ENCODE measurements at regions not wholly inside any gene's neighbourhood (a gene's known extent, or its start where the extent isn't known, plus 50 kb on each side); places are given as distances from the start of the nearest gene placed in this dataset.

GRCh38 chr2:187646556-187646955 lies 92.3 kb upstream of the TFPI start:
- Histone ChIP-seq H3K27ac (no peak overlapping the region), H3K9me3 (replicated peaks in 1 of 3) (no peaks in the 10 kb centered on the region), H3K36me3 (replicated peaks in 1 of 2) (no peaks in the 10 kb centered on the region), H3K4me1 (replicated peaks in 1 of 2) (no peaks in the 10 kb centered on the region), H3K27me3 (no peaks in the 10 kb centered on the region), H3K4me3 (no peak overlapping the region)
- no peak for TF ChIP-seq POLR2A (IDR thresholded peaks at IDR 0.05)
- no peak for TF ChIP-seq CTCF (IDR thresholded peaks at IDR 0.05)
- no peak for DNase-seq
- intact Hi-C loops (cut with DNase I), result no loop called here
- WGBS, 4 donors, result 77 to 93% (median 83%) methylated on average over 1 of the region's 1 CpG

- H3K4me3 ChIP-seq, result no peak overlapping the region
- no peak for DNase-seq
- no peaks in the 10 kb centered on the region for H3K27me3 ChIP-seq
- TF ChIP-seq CTCF (IDR thresholded peaks at IDR 0.05) (no peak), POLR2A (IDR thresholded peaks at IDR 0.05) (no peak)
- intact Hi-C loops (cut with DNase I), result no loop called here
- no peaks in the 10 kb centered on the region for H3K36me3 ChIP-seq (replicated peaks in 1 of 2)
- H3K9me3 ChIP-seq (replicated peaks in 1 of 3), result no peaks in the 10 kb centered on the region
- no peaks in the 10 kb centered on the region for H3K4me1 ChIP-seq (replicated peaks in 1 of 2)
- 74 to 87% (median 79%) methylated on average over 4 of the region's 4 CpGs for WGBS, 4 donors
- no peak overlapping the region for H3K27ac ChIP-seq
Observed at GRCh38 chr2:187654535-187654934, 100.3 kb upstream of the TFPI start.

GRCh38 chr2:187655001-187655400 lies 100.8 kb upstream of the TFPI start:
- no peak overlapping the region for H3K4me3 ChIP-seq
- intact Hi-C loops (cut with DNase I), result no loop called here
- no peaks in the 10 kb centered on the region for H3K4me1 ChIP-seq (replicated peaks in 1 of 2)
- H3K27ac ChIP-seq, result no peak overlapping the region
- WGBS, 4 donors, result 72 to 86% (median 85%) methylated on average over 6 to 9 of the region's 9 CpGs
- no peaks in the 10 kb centered on the region for H3K9me3 ChIP-seq (replicated peaks in 1 of 3)
- no peaks in the 10 kb centered on the region for H3K36me3 ChIP-seq (replicated peaks in 1 of 2)
- no peaks in the 10 kb centered on the region for H3K27me3 ChIP-seq
- TF ChIP-seq CTCF (IDR thresholded peaks at IDR 0.05) (no peak), POLR2A (IDR thresholded peaks at IDR 0.05) (no peak)
- DNase-seq, result no peak

GRCh38 chr2:187656123-187656522 lies 101.9 kb upstream of the TFPI start:
- Histone ChIP-seq H3K9me3 (replicated peaks in 1 of 3) (no peaks in the 10 kb centered on the region), H3K4me1 (replicated peaks in 1 of 2) (no peaks in the 10 kb centered on the region), H3K27me3 (no peaks in the 10 kb centered on the region), H3K36me3 (replicated peaks in 1 of 2) (no peaks in the 10 kb centered on the region), H3K27ac (no peak overlapping the region), H3K4me3 (no peak overlapping the region)
- intact Hi-C loops (cut with DNase I), result no loop called here
- TF ChIP-seq POLR2A (IDR thresholded peaks at IDR 0.05) (no peak), CTCF (IDR thresholded peaks at IDR 0.05) (no peak)
- WGBS, 4 donors, result 62 to 71% (median 65%) methylated on average over 4 of the region's 4 CpGs
- DNase-seq, result no peak

Data from adrenal gland (tissue), 9 donors.